Myocyte (in vitro differentiated cells): ENCODE measurements at regions not wholly inside any gene's neighbourhood (a gene's known extent, or its start where the extent isn't known, plus 50 kb on each side); places are given as distances from the start of the nearest gene placed in this dataset.
"Not testable (repeated sequence)": the region's sequence is repeated elsewhere in the genome, so short reads cannot be mapped to it uniquely, and the experiment has no call there.

Experiments used
- DNase-seq: peaks from one replicate; pipeline ENCODE4 v3.0.0-alpha.2; 2012; ENCODE audit warnings: low read depth

- DNase-seq: no peak
Measured at GRCh38 chr15:81056304-81056703, 55.6 kb downstream of the TLNRD1 start.

GRCh38 chr15:81060470-81060869 is 59.7 kb downstream of the TLNRD1 start:
- DNase-seq: no peak

GRCh38 chr15:81060907-81061306 is 60.2 kb downstream of the TLNRD1 start:
- no peak for DNase-seq

- DNase-seq: no peak
Measured at GRCh38 chr15:81061490-81062253, 60.9 kb downstream of the TLNRD1 start.

- no peak for DNase-seq
Measured at GRCh38 chr15:81062937-81063336, 62.2 kb downstream of the TLNRD1 start.

- no peak for DNase-seq
Measured at GRCh38 chr15:81064253-81064652, 63.5 kb downstream of the TLNRD1 start.

GRCh38 chr15:81067567-81067966 is 66.5 kb upstream of the CFAP161 start:
- DNase-seq: not testable (repeated sequence)

- DNase-seq: no peak
Measured at GRCh38 chr15:81068516-81068915, 65.6 kb upstream of the CFAP161 start.

GRCh38 chr15:81069356-81069755 is 64.7 kb upstream of the CFAP161 start:
- no peak for DNase-seq

GRCh38 chr15:81069909-81070308 is 64.2 kb upstream of the CFAP161 start:
- no peak for DNase-seq

- DNase-seq: peak; percentile 26
Measured at GRCh38 chr15:81071120-81071519, 63.0 kb upstream of the CFAP161 start.

GRCh38 chr15:81071705-81072104 is 62.4 kb upstream of the CFAP161 start:
- no peak for DNase-seq

- DNase-seq: no peak
Measured at GRCh38 chr15:81072551-81072950, 61.5 kb upstream of the CFAP161 start.

GRCh38 chr15:81073801-81074200 is 60.3 kb upstream of the CFAP161 start:
- DNase-seq: peak; percentile 16

- DNase-seq: peak; percentile 65
Measured at GRCh38 chr15:81074773-81075172, 59.3 kb upstream of the CFAP161 start.

- no peak for DNase-seq
Measured at GRCh38 chr15:81075272-81075671, 58.8 kb upstream of the CFAP161 start.

- no peak for DNase-seq
Measured at GRCh38 chr15:81080996-81081395, 53.1 kb upstream of the CFAP161 start.

- no peak for DNase-seq
Measured at GRCh38 chr15:81083201-81083600, 50.9 kb upstream of the CFAP161 start.
